ENCODE measurements at regions not wholly inside any gene's neighbourhood (a gene's known extent, or its start where the extent isn't known, plus 50 kb on each side); places are given as distances from the start of the nearest gene placed in this dataset.

GRCh38 chr9:3751125-3751758, 225.4 kb upstream of the RFX3 start:
- no peaks in the 10 kb centered on the region for H3K4me1 ChIP-seq
- no peaks in the 10 kb centered on the region for H3K9me3 ChIP-seq
- intact Hi-C loops (cut with DNase I) = no loop called here
- H3K4me3 ChIP-seq = no peak overlapping the region
- H3K27ac ChIP-seq = no peak overlapping the region
- H3K27me3 ChIP-seq (ENCODE audit: insufficient read depth in 3 of 3, low read length in 2 of 3) = no peaks in the 10 kb centered on the region
- no peaks in the 10 kb centered on the region for H3K36me3 ChIP-seq (ENCODE audit: insufficient read depth in 1 of 2, low read depth in 1 of 2)
- TF ChIP-seq CTCF (IDR thresholded peaks at IDR 0.05) = no peak
- no peak for ATAC-seq
- 26 to 38% (median 32%) methylated on average over 2 of the region's 2 CpGs for WGBS, 3 donors
- DNase-seq = no peak

GRCh38 chr9:3750321-3750720, 224.5 kb upstream of the RFX3 start:
- no peak for TF ChIP-seq CTCF (IDR thresholded peaks at IDR 0.05)
- no peak overlapping the region for H3K4me3 ChIP-seq
- DNase-seq (no peak), ATAC-seq (no peak)
- WGBS, 3 donors = 72 to 76% (median 72%) methylated on average over 5 of the region's 5 CpGs
- no peaks in the 10 kb centered on the region for H3K27me3 ChIP-seq (ENCODE audit: insufficient read depth in 3 of 3, low read length in 2 of 3)
- H3K36me3 ChIP-seq (ENCODE audit: insufficient read depth in 1 of 2, low read depth in 1 of 2) = no peaks in the 10 kb centered on the region
- intact Hi-C loops (cut with DNase I) = no loop called here
- no peaks in the 10 kb centered on the region for H3K9me3 ChIP-seq
- no peak overlapping the region for H3K27ac ChIP-seq
- H3K4me1 ChIP-seq = no peaks in the 10 kb centered on the region

GRCh38 chr9:3746296-3747275, 220.8 kb upstream of the RFX3 start:
- no peak for TF ChIP-seq CTCF (IDR thresholded peaks at IDR 0.05)
- Histone ChIP-seq H3K4me1 (no peaks in the 10 kb centered on the region), H3K4me3 (no peak overlapping the region), H3K9me3 (no peaks in the 10 kb centered on the region), H3K36me3 (ENCODE audit: insufficient read depth in 1 of 2, low read depth in 1 of 2) (no peaks in the 10 kb centered on the region), H3K27me3 (ENCODE audit: insufficient read depth in 3 of 3, low read length in 2 of 3) (no peaks in the 10 kb centered on the region), H3K27ac (no peak overlapping the region)
- DNase-seq (no peak), ATAC-seq (no peak)
- 7 to 14% (median 11%) methylated on average over 1 of the region's 1 CpG for WGBS, 3 donors
- intact Hi-C loops (cut with DNase I) = no loop called here

- WGBS, 3 donors = 88 to 93% (median 92%) methylated on average over 2 of the region's 2 CpGs
- H3K27me3 ChIP-seq (ENCODE audit: insufficient read depth in 3 of 3, low read length in 2 of 3) = no peaks in the 10 kb centered on the region
- TF ChIP-seq CTCF (IDR thresholded peaks at IDR 0.05) = no peak
- H3K27ac ChIP-seq = no peak overlapping the region
- intact Hi-C loops (cut with DNase I) = no loop called here
- H3K4me3 ChIP-seq = no peak overlapping the region
- DNase-seq (no peak), ATAC-seq (no peak)
- no peaks in the 10 kb centered on the region for H3K9me3 ChIP-seq
- no peaks in the 10 kb centered on the region for H3K4me1 ChIP-seq
- H3K36me3 ChIP-seq (ENCODE audit: insufficient read depth in 1 of 2, low read depth in 1 of 2) = no peaks in the 10 kb centered on the region
Measured at GRCh38 chr9:3743901-3744413, 218.2 kb upstream of the RFX3 start.

Data from psoas muscle (tissue), 7 donors.